SK-N-SH treated with all-trans-retinoic acid at 6 μM for 48 hours (cell line): ENCODE measurements at regions not wholly inside any gene's neighbourhood (a gene's known extent, or its start where the extent isn't known, plus 50 kb on each side); places are given as distances from the start of the nearest gene placed in this dataset.

Experiments
- ARNTL ChIP-seq: fragments of 450-650 bp; formaldehyde crosslinking; IDR thresholded peaks from 2 replicates; pipeline ENCODE4 v1.5.0; 2020; ENCODE audit warnings: low read depth, mild to moderate bottlenecking, moderate library complexity, borderline replicate concordance
- ZC3H10 ChIP-seq: fragments of 250-450 bp; sonication (Bioruptor Pico); IDR thresholded peaks from 2 replicates; pipeline ENCODE4 v1.5.1; 2021; ENCODE audit warnings: mild to moderate bottlenecking, moderate library complexity
- ZFP3 ChIP-seq: fragments of 250-450 bp; sonication (Bioruptor Pico); IDR thresholded peaks from 2 replicates; pipeline ENCODE4 v1.5.0; 2020; ENCODE audit warnings: mild to moderate bottlenecking, moderate library complexity
- TF ChIP-seq, protein P1 (sequence below): fragments of 250-450 bp; sonication (Bioruptor Pico); IDR thresholded peaks from 2 replicates; pipeline ENCODE4 v1.5.1; 2021; ENCODE audit warnings: mild to moderate bottlenecking, moderate library complexity
- TF ChIP-seq, protein P2 (sequence below): fragments of 250-450 bp; sonication (Bioruptor Pico); IDR thresholded peaks from 2 replicates; pipeline ENCODE4 v1.8.0; 2020; ENCODE audit warnings: mild to moderate bottlenecking, moderate library complexity, borderline replicate concordance

DNA sequence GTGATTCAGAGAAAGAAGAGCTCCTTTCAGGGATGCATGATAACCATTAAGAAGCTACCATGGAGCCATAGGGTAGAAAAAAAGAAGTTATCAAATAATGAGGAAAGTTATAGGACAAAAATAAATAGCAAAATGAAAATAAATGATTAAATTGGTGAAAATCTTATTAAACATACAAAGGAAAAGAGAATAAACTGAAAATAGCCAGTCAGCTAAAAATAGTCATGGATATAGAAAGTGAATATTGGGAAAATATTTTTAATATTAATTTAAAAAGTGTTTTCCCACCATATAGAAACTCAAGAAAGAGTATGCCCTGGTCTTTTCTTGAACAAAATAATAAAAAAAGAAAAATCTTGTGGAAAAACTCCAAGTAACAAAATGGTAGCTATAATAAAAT lies 209.2 kb upstream of the CDH19 start:
- TF ChIP-seq ZC3H10 (CRISPR knock-in tag) (no peak), ZFP3 (no peak), ARNTL (no peak)
- TF ChIP-seq, protein P1, sequence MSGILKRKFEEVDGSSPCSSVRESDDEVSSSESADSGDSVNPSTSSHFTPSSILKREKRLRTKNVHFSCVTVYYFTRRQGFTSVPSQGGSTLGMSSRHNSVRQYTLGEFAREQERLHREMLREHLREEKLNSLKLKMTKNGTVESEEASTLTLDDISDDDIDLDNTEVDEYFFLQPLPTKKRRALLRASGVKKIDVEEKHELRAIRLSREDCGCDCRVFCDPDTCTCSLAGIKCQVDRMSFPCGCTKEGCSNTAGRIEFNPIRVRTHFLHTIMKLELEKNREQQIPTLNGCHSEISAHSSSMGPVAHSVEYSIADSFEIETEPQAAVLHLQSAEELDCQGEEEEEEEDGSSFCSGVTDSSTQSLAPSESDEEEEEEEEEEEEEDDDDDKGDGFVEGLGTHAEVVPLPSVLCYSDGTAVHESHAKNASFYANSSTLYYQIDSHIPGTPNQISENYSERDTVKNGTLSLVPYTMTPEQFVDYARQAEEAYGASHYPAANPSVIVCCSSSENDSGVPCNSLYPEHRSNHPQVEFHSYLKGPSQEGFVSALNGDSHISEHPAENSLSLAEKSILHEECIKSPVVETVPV: no peak
- TF ChIP-seq, protein P2, sequence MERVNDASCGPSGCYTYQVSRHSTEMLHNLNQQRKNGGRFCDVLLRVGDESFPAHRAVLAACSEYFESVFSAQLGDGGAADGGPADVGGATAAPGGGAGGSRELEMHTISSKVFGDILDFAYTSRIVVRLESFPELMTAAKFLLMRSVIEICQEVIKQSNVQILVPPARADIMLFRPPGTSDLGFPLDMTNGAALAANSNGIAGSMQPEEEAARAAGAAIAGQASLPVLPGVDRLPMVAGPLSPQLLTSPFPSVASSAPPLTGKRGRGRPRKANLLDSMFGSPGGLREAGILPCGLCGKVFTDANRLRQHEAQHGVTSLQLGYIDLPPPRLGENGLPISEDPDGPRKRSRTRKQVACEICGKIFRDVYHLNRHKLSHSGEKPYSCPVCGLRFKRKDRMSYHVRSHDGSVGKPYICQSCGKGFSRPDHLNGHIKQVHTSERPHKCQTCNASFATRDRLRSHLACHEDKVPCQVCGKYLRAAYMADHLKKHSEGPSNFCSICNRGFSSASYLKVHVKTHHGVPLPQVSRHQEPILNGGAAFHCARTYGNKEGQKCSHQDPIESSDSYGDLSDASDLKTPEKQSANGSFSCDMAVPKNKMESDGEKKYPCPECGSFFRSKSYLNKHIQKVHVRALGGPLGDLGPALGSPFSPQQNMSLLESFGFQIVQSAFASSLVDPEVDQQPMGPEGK (CRISPR knock-in tag): no peak
